ENCODE measurements at regions not wholly inside any gene's neighbourhood (a gene's known extent, or its start where the extent isn't known, plus 50 kb on each side); places are given as distances from the start of the nearest gene placed in this dataset.

DNA sequence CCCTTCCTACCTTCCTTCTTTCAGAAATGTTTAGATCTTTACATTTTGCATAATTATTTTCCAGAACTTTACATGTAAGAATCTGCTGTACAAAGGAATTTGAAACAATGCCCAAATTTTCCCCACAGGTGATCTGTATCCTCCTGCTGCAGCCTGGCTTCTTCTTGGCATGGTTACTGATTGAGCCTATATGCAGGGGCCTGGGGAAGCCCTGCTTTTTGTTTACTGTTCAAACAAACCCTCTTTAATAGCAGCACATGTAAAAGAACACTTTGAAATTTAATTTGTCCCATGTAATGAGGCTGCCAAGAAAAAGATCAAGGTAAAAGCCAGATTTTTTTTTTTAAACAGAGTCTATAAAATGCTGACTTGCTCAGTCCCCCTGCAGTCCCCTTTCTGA lies 432.2 kb downstream of the TUSC7 start:
- Histone ChIP-seq H3K27ac (no peak overlapping the region), H3K4me1 (no peaks in the 10 kb centered on the region), H3K36me3 (no peaks in the 10 kb centered on the region), H3K27me3 (no peaks in the 10 kb centered on the region), H3K4me3 (no peak overlapping the region), H3K9me3 (no peaks in the 10 kb centered on the region)
- intact Hi-C loops (cut with DNase I; ENCODE audit: low total_unique reads) (no loop called here), in situ Hi-C loops (cut with MboI; ENCODE audit: low sequenced_read_pairs in 4 of 4) (no loop called here)
- DNase-seq (no peak), ATAC-seq (no peak)
- TF ChIP-seq POLR2A (IDR thresholded peaks at IDR 0.05) (no peak), CTCF (IDR thresholded peaks at IDR 0.05 in 4 of 5, conservative IDR thresholded peaks at IDR 0.05 in 1 of 5) (no peak)

DNA sequence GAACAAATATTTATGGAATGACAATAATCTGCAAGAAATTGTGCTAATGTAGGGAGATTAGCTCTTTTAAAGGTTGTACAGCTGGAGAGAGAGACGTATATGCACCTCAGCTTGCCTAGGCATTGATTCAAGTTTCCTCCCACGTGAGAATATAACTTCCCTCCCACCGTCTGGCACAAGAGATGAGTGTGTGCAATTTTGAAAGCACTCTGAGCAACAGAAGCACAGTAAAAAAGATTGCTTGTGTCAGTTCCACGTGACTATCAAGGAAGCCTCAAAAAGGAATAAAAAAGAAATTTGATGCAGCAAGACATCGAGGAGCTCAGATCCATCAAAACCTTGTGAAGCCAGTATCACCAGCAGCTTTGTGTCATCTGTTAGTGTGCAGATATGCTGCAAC lies 435.3 kb downstream of the TUSC7 start:
- Histone ChIP-seq H3K4me3 (no peak overlapping the region), H3K27ac (no peak overlapping the region), H3K27me3 (no peaks in the 10 kb centered on the region), H3K36me3 (no peaks in the 10 kb centered on the region), H3K4me1 (no peaks in the 10 kb centered on the region), H3K9me3 (no peaks in the 10 kb centered on the region)
- ATAC-seq (no peak), DNase-seq (no peak)
- no peak for TF ChIP-seq POLR2A (IDR thresholded peaks at IDR 0.05)
- no peak for TF ChIP-seq CTCF (IDR thresholded peaks at IDR 0.05 in 4 of 5, conservative IDR thresholded peaks at IDR 0.05 in 1 of 5)
- intact Hi-C loops (cut with DNase I; ENCODE audit: low total_unique reads), result no loop called here
- in situ Hi-C loops (cut with MboI; ENCODE audit: low sequenced_read_pairs in 4 of 4), result no loop called here

DNA sequence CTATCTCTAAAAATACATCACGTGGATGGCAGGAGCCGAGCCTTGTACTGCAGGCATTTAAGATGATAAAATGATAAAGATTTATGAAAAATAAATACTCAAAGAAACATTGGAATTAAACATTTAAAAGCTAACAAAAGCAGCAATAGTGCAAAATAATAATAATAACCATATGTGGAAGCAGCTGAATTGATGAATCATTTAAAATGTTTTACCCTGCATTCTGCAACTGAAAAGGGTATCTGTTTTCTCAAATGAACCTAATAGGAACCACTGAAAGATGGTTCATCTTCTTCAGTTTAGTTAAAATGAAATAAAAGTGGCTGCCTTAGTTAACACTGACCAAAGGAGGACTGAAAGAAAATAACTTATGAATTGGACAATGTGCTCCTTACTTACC lies 436.1 kb downstream of the TUSC7 start:
- in situ Hi-C loops (cut with MboI; ENCODE audit: low sequenced_read_pairs in 4 of 4), result no loop called here
- H3K36me3 ChIP-seq, result no peaks in the 10 kb centered on the region
- no peaks in the 10 kb centered on the region for H3K27me3 ChIP-seq
- no peaks in the 10 kb centered on the region for H3K9me3 ChIP-seq
- H3K27ac ChIP-seq, result no peak overlapping the region
- H3K4me3 ChIP-seq, result no peak overlapping the region
- H3K4me1 ChIP-seq, result no peaks in the 10 kb centered on the region
- DNase-seq (no peak), ATAC-seq (no peak)
- TF ChIP-seq POLR2A (IDR thresholded peaks at IDR 0.05), result no peak
- no peak for TF ChIP-seq CTCF (IDR thresholded peaks at IDR 0.05 in 4 of 5, conservative IDR thresholded peaks at IDR 0.05 in 1 of 5)
- intact Hi-C loops (cut with DNase I; ENCODE audit: low total_unique reads), result no loop called here

GRCh38 chr3:117146571-117146970 lies 437.0 kb downstream of the TUSC7 start:
- Histone ChIP-seq H3K4me1 (no peaks in the 10 kb centered on the region), H3K27ac (no peak overlapping the region), H3K36me3 (no peaks in the 10 kb centered on the region), H3K4me3 (no peak overlapping the region), H3K9me3 (no peaks in the 10 kb centered on the region), H3K27me3 (no peaks in the 10 kb centered on the region)
- in situ Hi-C loops (cut with MboI; ENCODE audit: low sequenced_read_pairs in 4 of 4), result no loop called here
- TF ChIP-seq POLR2A (IDR thresholded peaks at IDR 0.05) (no peak), CTCF (IDR thresholded peaks at IDR 0.05 in 4 of 5, conservative IDR thresholded peaks at IDR 0.05 in 1 of 5) (no peak)
- intact Hi-C loops (cut with DNase I; ENCODE audit: low total_unique reads), result no loop called here
- no peak for ATAC-seq
- DNase-seq, result no peak

- Histone ChIP-seq H3K4me3 (no peak overlapping the region), H3K27ac (no peak overlapping the region), H3K9me3 (no peaks in the 10 kb centered on the region), H3K36me3 (no peaks in the 10 kb centered on the region), H3K4me1 (no peaks in the 10 kb centered on the region), H3K27me3 (no peaks in the 10 kb centered on the region)
- intact Hi-C loops (cut with DNase I; ENCODE audit: low total_unique reads) (no loop called here), in situ Hi-C loops (cut with MboI; ENCODE audit: low sequenced_read_pairs in 4 of 4) (no loop called here)
- ATAC-seq (no peak), DNase-seq (no peak)
- TF ChIP-seq CTCF (IDR thresholded peaks at IDR 0.05 in 4 of 5, conservative IDR thresholded peaks at IDR 0.05 in 1 of 5) (no peak), POLR2A (IDR thresholded peaks at IDR 0.05) (no peak)
These were observed 440.0 kb downstream of the TUSC7 start for GRCh38 chr3:117149584-117149983.

Data from gastrocnemius medialis (tissue), 4 donors.